ENCODE measurements at regions not wholly inside any gene's neighbourhood (a gene's known extent, or its start where the extent isn't known, plus 50 kb on each side); places are given as distances from the start of the nearest gene placed in this dataset.
A peak's percentile ranks its signal among the peaks of the same experiment; 100 is the strongest.

DNA sequence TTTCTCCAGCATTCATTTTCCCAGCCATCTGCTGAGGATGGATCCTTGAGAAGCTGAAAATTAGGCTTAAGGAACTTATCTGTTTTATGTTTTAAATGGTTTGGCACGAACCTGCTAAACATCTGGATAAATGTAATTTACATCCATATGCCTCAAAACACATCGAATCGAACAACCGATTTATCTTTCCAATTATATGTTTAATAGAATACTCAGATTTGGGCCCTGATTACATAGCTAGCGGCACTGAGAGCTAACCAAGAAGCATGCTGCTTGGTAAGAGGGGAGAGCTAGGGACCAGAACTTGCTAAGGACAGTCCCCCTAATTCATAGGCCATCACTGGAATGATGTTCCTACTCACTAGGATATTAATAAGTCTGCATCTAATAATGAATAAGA is 144.4 kb downstream of the BUB3 start:
- WGBS, 2 donors: 80 to 86% methylated on average over 5 of the region's 5 CpGs
- TF ChIP-seq, protein P1, sequence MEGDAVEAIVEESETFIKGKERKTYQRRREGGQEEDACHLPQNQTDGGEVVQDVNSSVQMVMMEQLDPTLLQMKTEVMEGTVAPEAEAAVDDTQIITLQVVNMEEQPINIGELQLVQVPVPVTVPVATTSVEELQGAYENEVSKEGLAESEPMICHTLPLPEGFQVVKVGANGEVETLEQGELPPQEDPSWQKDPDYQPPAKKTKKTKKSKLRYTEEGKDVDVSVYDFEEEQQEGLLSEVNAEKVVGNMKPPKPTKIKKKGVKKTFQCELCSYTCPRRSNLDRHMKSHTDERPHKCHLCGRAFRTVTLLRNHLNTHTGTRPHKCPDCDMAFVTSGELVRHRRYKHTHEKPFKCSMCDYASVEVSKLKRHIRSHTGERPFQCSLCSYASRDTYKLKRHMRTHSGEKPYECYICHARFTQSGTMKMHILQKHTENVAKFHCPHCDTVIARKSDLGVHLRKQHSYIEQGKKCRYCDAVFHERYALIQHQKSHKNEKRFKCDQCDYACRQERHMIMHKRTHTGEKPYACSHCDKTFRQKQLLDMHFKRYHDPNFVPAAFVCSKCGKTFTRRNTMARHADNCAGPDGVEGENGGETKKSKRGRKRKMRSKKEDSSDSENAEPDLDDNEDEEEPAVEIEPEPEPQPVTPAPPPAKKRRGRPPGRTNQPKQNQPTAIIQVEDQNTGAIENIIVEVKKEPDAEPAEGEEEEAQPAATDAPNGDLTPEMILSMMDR (IDR thresholded peaks at IDR 0.05): no peak
- TF ChIP-seq POLR2A (IDR thresholded peaks at IDR 0.05): no peak
- peak in 1 of 2 donors; percentile 48 for DNase-seq (ENCODE audit: low spot score in 2 of 2)
- intact Hi-C loops (cut with DNase I; ENCODE audit: low total_unique reads): no loop called here
- no peak overlapping the region for H3K4me3 ChIP-seq (ENCODE audit: low read depth, poor library complexity, severe bottlenecking)

DNA sequence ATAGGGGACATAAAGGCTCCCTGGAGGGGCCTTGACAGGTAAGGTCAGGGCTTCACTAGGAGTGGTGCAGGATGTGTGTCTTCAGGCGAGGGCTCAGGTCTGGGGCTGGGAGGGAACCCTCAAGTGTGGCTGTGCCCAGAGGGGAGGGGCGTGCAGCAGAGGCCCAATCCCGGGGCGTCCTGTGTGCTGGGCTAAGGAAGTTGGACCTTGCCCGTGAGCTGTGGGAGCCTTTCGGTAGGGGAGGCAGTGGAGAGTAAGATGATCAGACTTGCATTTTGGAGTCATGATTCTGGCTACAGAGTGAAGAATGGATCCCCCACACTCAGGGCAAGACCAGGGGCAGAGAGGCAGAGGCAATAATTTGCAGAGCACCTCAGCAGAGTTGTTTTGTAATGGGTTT is 145.4 kb downstream of the BUB3 start:
- DNase-seq (ENCODE audit: low spot score in 2 of 2): peak in 1 of 2 donors; percentile 57
- TF ChIP-seq POLR2A (IDR thresholded peaks at IDR 0.05): no peak
- TF ChIP-seq, protein P1 (IDR thresholded peaks at IDR 0.05): no peak
- intact Hi-C loops (cut with DNase I; ENCODE audit: low total_unique reads): no loop called here
- H3K4me3 ChIP-seq (ENCODE audit: low read depth, poor library complexity, severe bottlenecking): no peak overlapping the region
- WGBS, 2 donors: 84 to 87% methylated on average over 6 of the region's 6 CpGs

DNA sequence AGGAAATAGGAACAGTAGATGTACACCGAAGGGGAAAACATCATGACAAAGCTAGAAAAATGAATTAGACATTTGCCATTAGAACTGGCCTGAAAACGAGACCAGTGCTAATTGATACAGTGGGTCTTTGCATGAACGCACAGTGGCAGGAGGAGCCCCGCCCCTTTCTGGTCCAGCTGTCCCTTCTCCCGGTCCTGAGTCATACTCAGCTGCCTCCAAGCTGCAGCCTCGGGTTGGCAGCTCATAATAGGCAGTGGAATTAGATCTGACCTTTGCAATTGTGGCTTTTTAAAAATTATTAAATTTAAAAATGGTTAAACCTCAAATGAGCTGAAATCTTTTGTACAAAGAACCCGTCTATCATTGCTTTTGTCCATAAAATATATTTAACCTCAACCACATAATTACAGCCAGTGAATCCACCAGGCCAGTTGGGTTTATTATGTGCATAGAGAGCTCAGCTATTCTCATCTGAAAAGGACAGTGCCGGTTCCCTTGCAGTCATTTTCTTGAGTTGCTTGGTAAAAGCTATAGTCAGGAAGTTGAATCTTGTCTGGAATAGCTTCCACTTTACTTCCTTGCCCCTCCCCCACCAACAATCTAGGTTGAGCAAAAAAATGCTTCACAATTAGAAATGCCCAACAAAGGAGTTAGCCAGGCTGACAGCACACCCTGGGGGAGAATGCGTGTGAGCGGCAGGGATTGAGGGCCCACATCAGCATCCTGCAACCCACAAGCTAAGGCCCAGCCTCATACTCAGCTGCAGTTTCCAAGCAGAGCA is 147.1 kb downstream of the BUB3 start:
- no peak overlapping the region for H3K4me3 ChIP-seq (ENCODE audit: low read depth, poor library complexity, severe bottlenecking)
- 45 to 55% methylated on average over 10 of the region's 10 CpGs for WGBS, 2 donors
- intact Hi-C loops (cut with DNase I; ENCODE audit: low total_unique reads): no loop called here
- DNase-seq (ENCODE audit: low spot score in 2 of 2): peak; percentile 18 to 58
- no peak for TF ChIP-seq POLR2A (IDR thresholded peaks at IDR 0.05)
- TF ChIP-seq, protein P1 (IDR thresholded peaks at IDR 0.05): no peak

DNA sequence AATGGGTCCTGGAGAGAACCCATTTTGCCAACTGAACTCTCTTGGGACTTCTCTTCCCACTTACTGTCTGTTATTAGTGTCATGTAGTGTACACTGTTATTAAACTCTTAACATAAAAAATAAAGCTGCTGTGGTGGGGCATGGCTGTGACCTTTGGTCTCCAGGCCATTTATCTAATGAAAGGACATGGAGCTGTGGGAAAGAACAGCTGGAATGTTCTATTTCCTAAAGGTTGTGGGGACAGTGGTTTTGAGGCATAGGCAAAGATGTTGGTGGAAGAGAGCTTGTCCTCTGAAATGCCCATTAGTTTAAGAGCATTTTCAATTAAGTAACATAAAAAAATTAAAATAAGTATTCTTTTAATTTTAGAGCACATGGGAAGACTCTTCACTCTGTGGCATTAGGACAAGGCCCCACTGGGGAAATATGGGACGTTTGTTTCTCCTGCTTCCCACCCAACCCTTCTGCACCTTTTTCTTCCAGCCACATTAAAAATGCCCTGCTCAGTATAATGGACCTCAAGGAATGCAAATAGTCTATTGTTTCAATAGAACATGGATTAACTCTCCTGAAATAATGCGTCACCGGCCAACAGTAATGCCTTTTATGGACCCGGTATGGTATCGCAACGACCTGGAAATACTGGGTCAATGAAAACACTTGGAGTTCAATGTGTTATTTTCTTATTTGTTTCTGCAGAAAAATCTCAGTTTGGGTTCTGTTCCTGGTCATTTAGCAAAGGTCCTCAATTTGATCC is 149.6 kb downstream of the BUB3 start:
- WGBS, 2 donors: 88 to 93% methylated on average over 6 of the region's 6 CpGs
- TF ChIP-seq, protein P1 (IDR thresholded peaks at IDR 0.05): no peak
- TF ChIP-seq POLR2A (IDR thresholded peaks at IDR 0.05): no peak
- H3K4me3 ChIP-seq (ENCODE audit: low read depth, poor library complexity, severe bottlenecking): no peak overlapping the region
- intact Hi-C loops (cut with DNase I; ENCODE audit: low total_unique reads): no loop called here
- peak in 1 of 2 donors; percentile 5 for DNase-seq (ENCODE audit: low spot score in 2 of 2)

DNA sequence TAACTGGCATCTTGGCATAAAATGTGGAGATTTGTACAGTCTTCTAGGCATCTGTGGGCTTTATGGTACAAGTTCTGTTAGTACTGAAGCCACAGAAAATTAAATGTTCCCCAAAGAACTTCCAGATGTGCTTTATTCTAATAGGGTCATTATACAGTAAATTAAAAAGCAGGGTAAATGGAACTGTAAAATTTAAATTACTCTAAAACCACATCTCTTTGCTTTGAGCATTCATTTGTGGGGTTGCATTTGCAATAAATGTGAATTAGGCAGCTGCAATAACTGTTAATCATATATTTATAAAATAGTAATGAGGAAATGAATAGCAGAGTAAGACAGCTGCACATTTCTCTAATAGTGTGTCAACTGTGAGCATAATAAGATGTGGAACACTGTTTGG is 151.5 kb downstream of the BUB3 start:
- no peak overlapping the region for H3K4me3 ChIP-seq (ENCODE audit: low read depth, poor library complexity, severe bottlenecking)
- no peak for DNase-seq (ENCODE audit: low spot score in 2 of 2)
- TF ChIP-seq, protein P1 (IDR thresholded peaks at IDR 0.05): no peak
- no peak for TF ChIP-seq POLR2A (IDR thresholded peaks at IDR 0.05)
- intact Hi-C loops (cut with DNase I; ENCODE audit: low total_unique reads): no loop called here

Data from lower leg skin (tissue), 4 donors.